ENCODE measurements at regions not wholly inside any gene's neighbourhood (a gene's known extent, or its start where the extent isn't known, plus 50 kb on each side); places are given as distances from the start of the nearest gene placed in this dataset.
"Not testable (repeated sequence)": the region's sequence is repeated elsewhere in the genome, so short reads cannot be mapped to it uniquely, and the experiment has no call there.

- no peaks in the 10 kb centered on the region for H3K36me3 Mint-ChIP-seq
- H3K36me3 ChIP-seq (ENCODE audit: control insufficient read depth, insufficient read depth, low read length): no peaks in the 10 kb centered on the region
- H3K27ac Mint-ChIP-seq: no peak overlapping the region
- no peak overlapping the region for H3K4me3 ChIP-seq (ENCODE audit: low read depth, low read length)
- peaks cover 18% of the 10 kb centered on the region for H3K27me3 Mint-ChIP-seq
- H3K4me1 Mint-ChIP-seq: no peaks in the 10 kb centered on the region
- no peaks in the 10 kb centered on the region for H3K9me3 ChIP-seq (ENCODE audit: control insufficient read depth in 2 of 2, low read length in 2 of 2)
- H3K27me3 ChIP-seq (ENCODE audit: control insufficient read depth, insufficient read depth, low read length): no peaks in the 10 kb centered on the region
- DNase-seq: no peak
- peaks cover 0 to 3% (median 0%) of the 10 kb centered on the region in 7 donors for H3K9me3 Mint-ChIP-seq
- ATAC-seq (ENCODE audit: low read depth in 2 of 2): no peak
- H3K4me3 Mint-ChIP-seq: no peak overlapping the region
- no peaks in the 10 kb centered on the region for H3K4me1 ChIP-seq (ENCODE audit: control insufficient read depth, insufficient read depth, low read length, poor library complexity, severe bottlenecking)
- no peak overlapping the region for H3K27ac ChIP-seq (ENCODE audit: insufficient read depth, low read length, poor library complexity, severe bottlenecking)
Measured at GRCh38 chr17:27944546-27945332, 51.6 kb upstream of the LYRM9 start.

DNA sequence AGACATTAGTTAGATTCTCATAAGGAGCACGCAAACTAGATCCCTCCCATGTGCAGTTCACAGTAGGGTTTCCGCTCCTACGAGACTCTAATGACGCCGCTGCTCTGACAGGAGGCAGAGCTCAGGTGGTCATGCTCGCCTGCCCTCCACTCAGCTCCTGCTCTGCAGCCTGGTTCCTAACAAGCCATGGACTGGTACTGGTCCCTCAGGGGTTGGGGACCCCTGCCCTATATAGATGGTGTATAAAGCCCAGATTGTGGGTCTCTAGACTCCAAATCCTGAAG, 52.1 kb upstream of the LYRM9 start:
- no peaks in the 10 kb centered on the region for H3K9me3 ChIP-seq (ENCODE audit: control insufficient read depth in 2 of 2, low read length in 2 of 2)
- no peak overlapping the region for H3K4me3 Mint-ChIP-seq
- H3K9me3 Mint-ChIP-seq: peaks cover 0 to 3% (median 0%) of the 10 kb centered on the region in 7 donors
- no peaks in the 10 kb centered on the region for H3K36me3 ChIP-seq (ENCODE audit: control insufficient read depth, insufficient read depth, low read length)
- no peak overlapping the region for H3K4me3 ChIP-seq (ENCODE audit: low read depth, low read length)
- H3K36me3 Mint-ChIP-seq: no peaks in the 10 kb centered on the region
- no peak overlapping the region for H3K27ac ChIP-seq (ENCODE audit: insufficient read depth, low read length, poor library complexity, severe bottlenecking)
- H3K27me3 ChIP-seq (ENCODE audit: control insufficient read depth, insufficient read depth, low read length): no peaks in the 10 kb centered on the region
- H3K27ac Mint-ChIP-seq: no peak overlapping the region
- no peak for ATAC-seq (ENCODE audit: low read depth in 2 of 2)
- H3K4me1 Mint-ChIP-seq: no peaks in the 10 kb centered on the region
- no peaks in the 10 kb centered on the region for H3K4me1 ChIP-seq (ENCODE audit: control insufficient read depth, insufficient read depth, low read length, poor library complexity, severe bottlenecking)
- DNase-seq: no peak
- H3K27me3 Mint-ChIP-seq: peaks cover 18% of the 10 kb centered on the region

DNA sequence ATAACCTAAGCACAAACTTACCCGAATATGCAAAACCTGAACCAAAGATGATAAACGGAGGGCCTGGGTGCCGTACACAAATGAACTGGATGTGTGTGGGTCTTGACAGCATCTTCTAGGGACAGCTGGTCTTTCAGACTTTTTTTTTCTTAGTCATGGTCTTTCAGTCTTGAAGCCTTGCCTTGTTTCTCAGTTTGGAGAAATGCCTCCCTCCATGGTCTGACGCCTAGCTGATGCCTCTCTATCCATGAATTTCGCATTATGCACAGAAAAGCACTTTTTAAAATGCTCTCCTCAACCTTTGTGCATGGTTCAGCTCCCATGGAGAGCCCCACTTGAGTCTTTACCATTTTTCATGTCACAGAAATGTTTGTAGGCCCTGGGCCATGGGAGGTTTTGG, 52.8 kb upstream of the LYRM9 start:
- Histone ChIP-seq H3K27ac (ENCODE audit: insufficient read depth, low read length, poor library complexity, severe bottlenecking) (no peak overlapping the region), H3K36me3 (ENCODE audit: control insufficient read depth, insufficient read depth, low read length) (no peaks in the 10 kb centered on the region), H3K27me3 (ENCODE audit: control insufficient read depth, insufficient read depth, low read length) (no peaks in the 10 kb centered on the region), H3K4me3 (ENCODE audit: low read depth, low read length) (no peak overlapping the region), H3K4me1 (ENCODE audit: control insufficient read depth, insufficient read depth, low read length, poor library complexity, severe bottlenecking) (no peaks in the 10 kb centered on the region), H3K9me3 (ENCODE audit: control insufficient read depth in 2 of 2, low read length in 2 of 2) (no peaks in the 10 kb centered on the region)
- H3K9me3 Mint-ChIP-seq: peaks cover 0 to 3% (median 0%) of the 10 kb centered on the region in 7 donors
- H3K4me1 Mint-ChIP-seq: no peaks in the 10 kb centered on the region
- no peaks in the 10 kb centered on the region for H3K36me3 Mint-ChIP-seq
- H3K4me3 Mint-ChIP-seq: no peak overlapping the region
- ATAC-seq (ENCODE audit: low read depth in 2 of 2) (no peak), DNase-seq (no peak)
- H3K27me3 Mint-ChIP-seq: peaks cover 18% of the 10 kb centered on the region
- no peak overlapping the region for H3K27ac Mint-ChIP-seq

DNA sequence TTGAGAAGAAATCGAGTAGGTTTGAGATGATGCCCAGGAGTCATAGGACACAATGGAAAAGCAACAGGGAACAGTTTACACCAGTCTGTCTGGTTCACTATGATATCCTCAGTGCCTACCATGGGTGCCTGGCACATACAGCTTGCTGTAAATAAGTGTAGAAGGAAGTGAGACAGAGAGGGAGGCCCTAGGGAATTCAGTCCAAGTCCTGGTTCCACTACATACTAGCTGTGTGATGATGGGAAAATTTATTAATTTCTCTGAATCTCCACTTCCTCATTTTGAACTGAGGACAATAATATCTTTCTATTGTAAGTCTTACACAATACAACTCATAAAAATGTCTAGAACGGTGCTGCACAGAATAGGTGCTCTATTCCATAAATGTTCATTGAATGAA, 53.3 kb upstream of the LYRM9 start:
- no peak overlapping the region for H3K4me3 Mint-ChIP-seq
- ATAC-seq (ENCODE audit: low read depth in 2 of 2) (no peak), DNase-seq (no peak)
- no peaks in the 10 kb centered on the region for H3K36me3 Mint-ChIP-seq
- peaks cover 18% of the 10 kb centered on the region for H3K27me3 Mint-ChIP-seq
- no peaks in the 10 kb centered on the region for H3K9me3 ChIP-seq (ENCODE audit: control insufficient read depth in 2 of 2, low read length in 2 of 2)
- no peak overlapping the region for H3K27ac Mint-ChIP-seq
- peaks cover 0 to 2% (median 0%) of the 10 kb centered on the region in 7 donors for H3K9me3 Mint-ChIP-seq
- no peak overlapping the region for H3K27ac ChIP-seq (ENCODE audit: insufficient read depth, low read length, poor library complexity, severe bottlenecking)
- H3K4me1 ChIP-seq (ENCODE audit: control insufficient read depth, insufficient read depth, low read length, poor library complexity, severe bottlenecking): no peaks in the 10 kb centered on the region
- no peaks in the 10 kb centered on the region for H3K27me3 ChIP-seq (ENCODE audit: control insufficient read depth, insufficient read depth, low read length)
- H3K4me3 ChIP-seq (ENCODE audit: low read depth, low read length): no peak overlapping the region
- no peaks in the 10 kb centered on the region for H3K36me3 ChIP-seq (ENCODE audit: control insufficient read depth, insufficient read depth, low read length)
- no peaks in the 10 kb centered on the region for H3K4me1 Mint-ChIP-seq

DNA sequence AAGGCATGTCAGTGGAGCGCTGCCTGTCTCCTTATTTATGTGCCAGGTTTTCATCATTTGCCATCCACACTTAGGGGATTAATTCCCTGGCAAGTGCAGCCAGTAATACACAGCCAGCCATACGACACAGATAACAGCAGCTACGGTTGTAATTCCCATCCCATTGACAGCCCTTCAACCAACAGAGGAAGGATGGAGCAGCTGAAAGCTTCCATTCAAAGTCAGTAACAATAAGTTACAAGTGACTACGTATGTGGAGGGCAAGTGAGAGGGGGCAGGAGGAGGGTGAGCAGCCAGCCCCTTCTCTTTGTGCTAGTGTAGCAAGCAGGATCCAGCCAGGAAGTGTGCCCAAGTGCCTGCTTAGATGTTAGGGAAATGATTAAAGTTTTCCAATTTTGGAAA, 53.8 kb upstream of the LYRM9 start:
- peaks cover 4% of the 10 kb centered on the region for H3K27me3 ChIP-seq (ENCODE audit: control insufficient read depth, insufficient read depth, low read length)
- Mint-ChIP-seq H3K27ac (no peak overlapping the region), H3K27me3 (peaks cover 18% of the 10 kb centered on the region), H3K9me3 (peaks cover 0 to 2% (median 0%) of the 10 kb centered on the region in 7 donors), H3K36me3 (no peaks in the 10 kb centered on the region), H3K4me1 (no peaks in the 10 kb centered on the region), H3K4me3 (no peak overlapping the region)
- no peak for DNase-seq
- no peaks in the 10 kb centered on the region for H3K9me3 ChIP-seq (ENCODE audit: control insufficient read depth in 2 of 2, low read length in 2 of 2)
- no peaks in the 10 kb centered on the region for H3K4me1 ChIP-seq (ENCODE audit: control insufficient read depth, insufficient read depth, low read length, poor library complexity, severe bottlenecking)
- no peak overlapping the region for H3K27ac ChIP-seq (ENCODE audit: insufficient read depth, low read length, poor library complexity, severe bottlenecking)
- no peak overlapping the region for H3K4me3 ChIP-seq (ENCODE audit: low read depth, low read length)
- no peak for ATAC-seq (ENCODE audit: low read depth in 2 of 2)
- H3K36me3 ChIP-seq (ENCODE audit: control insufficient read depth, insufficient read depth, low read length): no peaks in the 10 kb centered on the region

- Histone ChIP-seq H3K9me3 (ENCODE audit: control insufficient read depth in 2 of 2, low read length in 2 of 2) (no peaks in the 10 kb centered on the region), H3K27ac (ENCODE audit: insufficient read depth, low read length, poor library complexity, severe bottlenecking) (no peak overlapping the region), H3K27me3 (ENCODE audit: control insufficient read depth, insufficient read depth, low read length) (peaks cover 4% of the 10 kb centered on the region), H3K36me3 (ENCODE audit: control insufficient read depth, insufficient read depth, low read length) (no peaks in the 10 kb centered on the region), H3K4me1 (ENCODE audit: control insufficient read depth, insufficient read depth, low read length, poor library complexity, severe bottlenecking) (no peaks in the 10 kb centered on the region), H3K4me3 (ENCODE audit: low read depth, low read length) (no peak overlapping the region)
- H3K36me3 Mint-ChIP-seq: no peaks in the 10 kb centered on the region
- H3K27me3 Mint-ChIP-seq: peaks cover 13% of the 10 kb centered on the region
- ATAC-seq (ENCODE audit: low read depth in 2 of 2) (no peak), DNase-seq (no peak)
- no peak overlapping the region for H3K4me3 Mint-ChIP-seq
- H3K9me3 Mint-ChIP-seq: peaks cover 0 to 2% (median 0%) of the 10 kb centered on the region in 7 donors
- H3K4me1 Mint-ChIP-seq: no peaks in the 10 kb centered on the region
- no peak overlapping the region for H3K27ac Mint-ChIP-seq
Measured at GRCh38 chr17:27949304-27949703, 56.1 kb upstream of the LYRM9 start.

- H3K36me3 Mint-ChIP-seq; H3K27ac Mint-ChIP-seq; ATAC-seq (ENCODE audit: low read depth in 2 of 2); H3K4me1 ChIP-seq (ENCODE audit: control insufficient read depth, insufficient read depth, low read length, poor library complexity, severe bottlenecking); H3K4me1 Mint-ChIP-seq; H3K9me3 ChIP-seq (ENCODE audit: control insufficient read depth in 2 of 2, low read length in 2 of 2); H3K27me3 ChIP-seq (ENCODE audit: control insufficient read depth, insufficient read depth, low read length); H3K4me3 ChIP-seq (ENCODE audit: low read depth, low read length); H3K9me3 Mint-ChIP-seq; H3K36me3 ChIP-seq (ENCODE audit: control insufficient read depth, insufficient read depth, low read length); H3K27ac ChIP-seq (ENCODE audit: insufficient read depth, low read length, poor library complexity, severe bottlenecking); H3K4me3 Mint-ChIP-seq; DNase-seq: not testable (repeated sequence)
- peaks cover 12% of the 10 kb centered on the region for H3K27me3 Mint-ChIP-seq
Measured at GRCh38 chr17:27950225-27950624, 57.1 kb upstream of the LYRM9 start.

DNA sequence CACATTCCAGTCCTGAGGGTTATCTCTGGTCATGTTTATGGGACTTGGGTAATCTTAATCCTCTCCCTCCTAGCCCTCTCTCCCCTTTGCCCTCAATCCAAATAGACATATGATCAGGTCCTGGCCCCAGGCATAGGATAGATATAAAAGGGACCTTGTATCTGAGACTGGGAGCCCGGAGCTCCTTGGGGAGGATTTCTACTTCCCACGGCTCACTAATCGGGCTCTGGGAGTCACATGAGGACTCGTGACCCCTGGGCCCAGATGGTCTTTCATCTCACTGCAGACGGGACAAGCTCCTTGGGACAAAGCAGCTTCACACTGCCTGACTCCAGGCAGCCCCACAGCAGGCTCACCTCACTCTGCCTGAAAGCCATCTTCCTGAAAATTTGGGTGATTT, 57.8 kb upstream of the LYRM9 start:
- Mint-ChIP-seq H3K9me3 (peaks cover 0 to 2% (median 0%) of the 10 kb centered on the region in 7 donors), H3K4me3 (no peak overlapping the region), H3K27ac (no peak overlapping the region), H3K27me3 (peaks cover 5% of the 10 kb centered on the region), H3K4me1 (no peaks in the 10 kb centered on the region), H3K36me3 (no peaks in the 10 kb centered on the region)
- Histone ChIP-seq H3K27me3 (ENCODE audit: control insufficient read depth, insufficient read depth, low read length) (peaks cover 4% of the 10 kb centered on the region), H3K27ac (ENCODE audit: insufficient read depth, low read length, poor library complexity, severe bottlenecking) (no peak overlapping the region), H3K4me1 (ENCODE audit: control insufficient read depth, insufficient read depth, low read length, poor library complexity, severe bottlenecking) (no peaks in the 10 kb centered on the region), H3K9me3 (ENCODE audit: control insufficient read depth in 2 of 2, low read length in 2 of 2) (no peaks in the 10 kb centered on the region), H3K4me3 (ENCODE audit: low read depth, low read length) (no peak overlapping the region), H3K36me3 (ENCODE audit: control insufficient read depth, insufficient read depth, low read length) (no peaks in the 10 kb centered on the region)
- ATAC-seq (ENCODE audit: low read depth in 2 of 2) (no peak), DNase-seq (no peak)

All from CD4-positive, CD25-positive, alpha-beta regulatory T cell (primary cell).